CD4-positive, CD25-positive, alpha-beta regulatory T cell (primary cell): ENCODE measurements at regions not wholly inside any gene's neighbourhood (a gene's known extent, or its start where the extent isn't known, plus 50 kb on each side); places are given as distances from the start of the nearest gene placed in this dataset.
"Not testable (repeated sequence)": the region's sequence is repeated elsewhere in the genome, so short reads cannot be mapped to it uniquely, and the experiment has no call there.

Experiments
- ATAC-seq, 2 donors: fragments of 150-1000 bp; cut with Tn5 transposase; one replicate each; pipeline ENCODE4 v1.10.0; 2021; ENCODE audit warnings: low read depth in 2 of 2, moderate number of reproducible peaks in 2 of 2, moderate library complexity in 1 of 2
- DNase-seq, 3 donors: peaks; one replicate each; pipeline versions ENCODE4 v3.0.0 to v3.0.0-alpha.2; 2012 to 2022; ENCODE audit warnings: mixed read lengths in 1 of 3
- H3K27ac ChIP-seq: one replicate; pipeline ENCODE4 v1.7.0; 2013; ENCODE audit warnings: mild to moderate bottlenecking, low read length; ENCODE audit not compliant: insufficient read depth, poor library complexity, severe bottlenecking
- H3K27me3 ChIP-seq: one replicate; pipeline ENCODE4 v1.7.0; 2013; ENCODE audit warnings: low read length; ENCODE audit not compliant: control insufficient read depth, insufficient read depth
- H3K36me3 ChIP-seq: one replicate; pipeline ENCODE4 v1.7.0; 2013; ENCODE audit warnings: mild to moderate bottlenecking, low read length, moderate library complexity; ENCODE audit not compliant: control insufficient read depth, insufficient read depth
- H3K4me1 ChIP-seq: 2 replicates; pipeline ENCODE4 v1.7.0; 2013; ENCODE audit warnings: mild to moderate bottlenecking, low read length; ENCODE audit not compliant: insufficient read depth, control insufficient read depth, poor library complexity, severe bottlenecking
- H3K4me3 ChIP-seq: one replicate; pipeline ENCODE4 v1.7.0; 2013; ENCODE audit warnings: low read depth, mild to moderate bottlenecking, low read length, moderate library complexity
- H3K9me3 ChIP-seq, 2 experiments: 1 replicate in 1 of 2; 2 replicates in 1 of 2; pipeline ENCODE4 v1.7.0; 2013; ENCODE audit warnings: low read length in 2 of 2, mild to moderate bottlenecking in 1 of 2, moderate library complexity in 1 of 2; ENCODE audit not compliant: control insufficient read depth in 2 of 2
- H3K27ac Mint-ChIP-seq, 3 donors: one replicate each; pipeline ENCODE4 v1.8.0; 2020 to 2022; ENCODE audit warnings: mild to moderate bottlenecking in 3 of 3, mixed read lengths in 3 of 3, moderate library complexity in 2 of 3
- H3K27me3 Mint-ChIP-seq: one replicate; pipeline ENCODE4 v1.8.0; 2022; ENCODE audit warnings: mild to moderate bottlenecking, mixed read lengths
- H3K36me3 Mint-ChIP-seq: one replicate; pipeline ENCODE4 v1.8.0; 2020; ENCODE audit warnings: mixed read lengths
- H3K4me1 Mint-ChIP-seq, 4 donors: one replicate each; pipeline ENCODE4 v1.8.0; 2020 to 2022; ENCODE audit warnings: mixed read lengths in 4 of 4, mild to moderate bottlenecking in 1 of 4
- H3K4me3 Mint-ChIP-seq, 4 donors: one replicate each; pipeline ENCODE4 v1.8.0; 2020 to 2022; ENCODE audit warnings: mild to moderate bottlenecking in 4 of 4, mixed read lengths in 4 of 4, moderate library complexity in 3 of 4
- H3K9me3 Mint-ChIP-seq, 7 donors: one replicate each; pipeline ENCODE4 v1.8.0; 2020 to 2022; ENCODE audit warnings: mixed read lengths in 7 of 7, mild to moderate bottlenecking in 3 of 7, moderate library complexity in 2 of 7

- H3K4me3 Mint-ChIP-seq, result no peak overlapping the region
- Histone ChIP-seq H3K27ac (no peak overlapping the region), H3K9me3 (no peaks in the 10 kb centered on the region), H3K27me3 (no peaks in the 10 kb centered on the region), H3K4me3 (no peak overlapping the region), H3K4me1 (no peaks in the 10 kb centered on the region), H3K36me3 (no peaks in the 10 kb centered on the region)
- DNase-seq (peak in 1 of 3 donors; percentile 11), ATAC-seq (no peak)
- H3K4me1 Mint-ChIP-seq, result no peaks in the 10 kb centered on the region
- H3K27me3 Mint-ChIP-seq, result no peaks in the 10 kb centered on the region
- H3K9me3 Mint-ChIP-seq, result peaks cover 0 to 6% (median 0%) of the 10 kb centered on the region in 7 donors
- no peak overlapping the region for H3K27ac Mint-ChIP-seq
- no peaks in the 10 kb centered on the region for H3K36me3 Mint-ChIP-seq
Measured at GRCh38 chr3:110881069-110881468, 190.5 kb upstream of the NECTIN3 start.

- H3K27me3 ChIP-seq, result peaks cover 2% of the 10 kb centered on the region
- no peaks in the 10 kb centered on the region for H3K9me3 ChIP-seq
- no peak for DNase-seq
- no peak overlapping the region for H3K4me3 Mint-ChIP-seq
- H3K4me1 Mint-ChIP-seq, result no peaks in the 10 kb centered on the region
- H3K27ac ChIP-seq, result no peak overlapping the region
- no peaks in the 10 kb centered on the region for H3K36me3 Mint-ChIP-seq
- H3K9me3 Mint-ChIP-seq, result peaks cover 0 to 2% (median 0%) of the 10 kb centered on the region in 7 donors
- no peaks in the 10 kb centered on the region for H3K27me3 Mint-ChIP-seq
- no peaks in the 10 kb centered on the region for H3K4me1 ChIP-seq
- no peak overlapping the region for H3K27ac Mint-ChIP-seq
- H3K4me3 ChIP-seq, result no peak overlapping the region
- ATAC-seq, result no peak
- no peaks in the 10 kb centered on the region for H3K36me3 ChIP-seq
Measured at GRCh38 chr3:110886222-110886893, 185.3 kb upstream of the NECTIN3 start.

- Mint-ChIP-seq H3K9me3 (peaks cover 0 to 2% (median 0%) of the 10 kb centered on the region in 7 donors), H3K27me3 (no peaks in the 10 kb centered on the region), H3K27ac (no peak overlapping the region), H3K4me3 (no peak overlapping the region), H3K36me3 (no peaks in the 10 kb centered on the region), H3K4me1 (no peaks in the 10 kb centered on the region)
- Histone ChIP-seq H3K4me1 (no peaks in the 10 kb centered on the region), H3K27me3 (peaks cover 2% of the 10 kb centered on the region), H3K4me3 (no peak overlapping the region), H3K9me3 (no peaks in the 10 kb centered on the region), H3K36me3 (no peaks in the 10 kb centered on the region), H3K27ac (no peak overlapping the region)
- ATAC-seq, result no peak
- no peak for DNase-seq
Measured at GRCh38 chr3:110887176-110887575, 184.4 kb upstream of the NECTIN3 start.

- ATAC-seq, H3K4me3 Mint-ChIP-seq, H3K4me1 Mint-ChIP-seq, H3K4me1 ChIP-seq, H3K4me3 ChIP-seq, H3K36me3 ChIP-seq, H3K27ac Mint-ChIP-seq, H3K9me3 Mint-ChIP-seq, H3K27me3 Mint-ChIP-seq, H3K9me3 ChIP-seq, H3K27ac ChIP-seq, H3K27me3 ChIP-seq, DNase-seq, H3K36me3 Mint-ChIP-seq: not testable (repeated sequence)
Measured at GRCh38 chr3:110888625-110889375, 182.8 kb upstream of the NECTIN3 start.

GRCh38 chr3:110889376-110889699, 182.3 kb upstream of the NECTIN3 start:
- H3K27me3 Mint-ChIP-seq, H3K4me3 ChIP-seq, H3K27ac Mint-ChIP-seq, H3K4me1 Mint-ChIP-seq, DNase-seq, H3K9me3 ChIP-seq, H3K4me1 ChIP-seq, ATAC-seq, H3K36me3 ChIP-seq, H3K9me3 Mint-ChIP-seq, H3K4me3 Mint-ChIP-seq, H3K27me3 ChIP-seq, H3K27ac ChIP-seq, H3K36me3 Mint-ChIP-seq: not testable (repeated sequence)

- H3K27me3 Mint-ChIP-seq, result no peaks in the 10 kb centered on the region
- no peak overlapping the region for H3K27ac Mint-ChIP-seq
- Histone ChIP-seq H3K36me3 (no peaks in the 10 kb centered on the region), H3K27ac (no peak overlapping the region), H3K4me1 (no peaks in the 10 kb centered on the region), H3K27me3 (no peaks in the 10 kb centered on the region), H3K9me3 (no peaks in the 10 kb centered on the region), H3K4me3 (no peak overlapping the region)
- H3K36me3 Mint-ChIP-seq, result no peaks in the 10 kb centered on the region
- no peaks in the 10 kb centered on the region for H3K4me1 Mint-ChIP-seq
- H3K9me3 Mint-ChIP-seq, result peaks cover 0 to 3% (median 0%) of the 10 kb centered on the region in 7 donors
- H3K4me3 Mint-ChIP-seq, result no peak overlapping the region
- DNase-seq (no peak), ATAC-seq (no peak)
Measured at GRCh38 chr3:110894574-110894973, 177.0 kb upstream of the NECTIN3 start.

GRCh38 chr3:110895054-110895453, 176.6 kb upstream of the NECTIN3 start:
- Histone ChIP-seq H3K27me3 (no peaks in the 10 kb centered on the region), H3K36me3 (no peaks in the 10 kb centered on the region), H3K4me3 (no peak overlapping the region), H3K27ac (no peak overlapping the region), H3K9me3 (no peaks in the 10 kb centered on the region), H3K4me1 (no peaks in the 10 kb centered on the region)
- Mint-ChIP-seq H3K4me1 (no peaks in the 10 kb centered on the region), H3K36me3 (no peaks in the 10 kb centered on the region), H3K4me3 (no peak overlapping the region), H3K27me3 (no peaks in the 10 kb centered on the region), H3K27ac (no peak overlapping the region), H3K9me3 (peaks cover 0 to 3% (median 0%) of the 10 kb centered on the region in 7 donors)
- ATAC-seq (no peak), DNase-seq (no peak)

GRCh38 chr3:110897046-110897445, 174.6 kb upstream of the NECTIN3 start:
- Mint-ChIP-seq H3K4me3 (no peak overlapping the region), H3K4me1 (no peaks in the 10 kb centered on the region), H3K36me3 (no peaks in the 10 kb centered on the region), H3K27me3 (no peaks in the 10 kb centered on the region), H3K9me3 (peaks cover 0 to 6% (median 0%) of the 10 kb centered on the region in 7 donors), H3K27ac (no peak overlapping the region)
- H3K4me1 ChIP-seq, result no peaks in the 10 kb centered on the region
- H3K27ac ChIP-seq, result no peak overlapping the region
- no peak for ATAC-seq
- no peaks in the 10 kb centered on the region for H3K9me3 ChIP-seq
- DNase-seq, result no peak
- no peaks in the 10 kb centered on the region for H3K36me3 ChIP-seq
- no peak overlapping the region for H3K4me3 ChIP-seq
- H3K27me3 ChIP-seq, result no peaks in the 10 kb centered on the region
